PC-3 (cell line): ENCODE measurements at regions not wholly inside any gene's neighbourhood (a gene's known extent, or its start where the extent isn't known, plus 50 kb on each side); places are given as distances from the start of the nearest gene placed in this dataset.

Experiments
- ATAC-seq: fragments of 200-7000 bp; cut with Tn5 transposase; 2 replicates; pipeline ENCODE4 v1.9.1; 2020; ENCODE audit warnings: mild to moderate bottlenecking, moderate library complexity
- BruUV-seq: library from RNA; stranded (reverse); fragments of 400-500 nt; replicated peaks from 2 replicates; lab custom pipeline; 2021; lab: Mats Ljungman, UMichigan
- CTCF ChIA-PET: fragments of 300-600 bp; sonication (Branson Sonifier 250); formaldehyde crosslinking; loops from one replicate; lab custom pipeline; 2022; ENCODE audit warnings: antibody characterized with exemption; lab: Charles Lee
- POLR2A ChIA-PET: fragments of 300-600 bp; sonication (Branson Sonifier 250); formaldehyde crosslinking; loops from one replicate; lab custom pipeline; 2022; ENCODE audit warnings: antibody characterized with exemption; ENCODE audit not compliant: unreplicated experiment; lab: Charles Lee
- DNase-seq: peaks from one replicate; pipeline ENCODE4 v3.0.0-alpha.2; 2015
- H2AFZ ChIP-seq: fragments of 300-600 bp; sonication (generic); 2 replicates; pipeline ENCODE4 v1.6.0; 2016; ENCODE audit warnings: antibody characterized with exemption, low read length
- H3F3A ChIP-seq: fragments of 300-600 bp; sonication (generic); one replicate; pipeline ENCODE4 v1.6.0; 2017; ENCODE audit warnings: antibody characterized with exemption, low read length, control low read depth, mild to moderate bottlenecking; ENCODE audit not compliant: unreplicated experiment
- H3K27ac ChIP-seq: fragments of 300-600 bp; sonication (generic); 2 replicates; pipeline ENCODE4 v1.5.1; 2016; ENCODE audit warnings: mild to moderate bottlenecking, low read length
- H3K27me3 ChIP-seq: fragments of 300-600 bp; sonication (generic); 2 replicates; pipeline ENCODE4 v1.6.1; 2016; ENCODE audit warnings: low read length, mixed read lengths
- H3K36me3 ChIP-seq: fragments of 300-600 bp; sonication (generic); 2 replicates; pipeline ENCODE4 v1.6.1; 2016; ENCODE audit warnings: low read depth, mixed run types, low read length, mixed read lengths
- H3K4me1 ChIP-seq: fragments of 300-600 bp; sonication (generic); 2 replicates; pipeline ENCODE4 v1.5.1; 2016; ENCODE audit warnings: low read length; ENCODE audit not compliant: insufficient read depth
- H3K4me2 ChIP-seq: fragments of 300-600 bp; sonication (generic); 2 replicates; pipeline ENCODE4 v1.6.0; 2016; ENCODE audit warnings: low read length
- H3K4me3 ChIP-seq: fragments of 300-600 bp; sonication (generic); 2 replicates; pipeline ENCODE4 v1.5.1; 2016; ENCODE audit warnings: mild to moderate bottlenecking, low read length, mixed read lengths
- H3K79me2 ChIP-seq: fragments of 300-600 bp; sonication (generic); 2 replicates; pipeline ENCODE4 v1.6.1; 2017; ENCODE audit warnings: low read length, mixed read lengths
- H3K9ac ChIP-seq: fragments of 300-600 bp; sonication (generic); 2 replicates; pipeline ENCODE4 v1.6.0; 2016; ENCODE audit warnings: mild to moderate bottlenecking, low read length
- H3K9me2 ChIP-seq: fragments of 300-600 bp; sonication (generic); replicated peaks from 2 replicates; pipeline ENCODE4 v1.6.1; 2016; ENCODE audit warnings: mixed run types, low read length, mixed read lengths
- H3K9me3 ChIP-seq: fragments of 300-600 bp; sonication (generic); 2 replicates; pipeline ENCODE4 v1.6.1; 2016; ENCODE audit warnings: low read length, mixed read lengths
- H4K20me1 ChIP-seq: fragments of 300-600 bp; sonication (generic); 2 replicates; pipeline ENCODE4 v1.6.1; 2016; ENCODE audit warnings: low read length, mixed read lengths
- CTCF ChIP-seq: fragments of 300-600 bp; sonication (generic); conservative IDR thresholded peaks from 2 replicates; pipeline ENCODE4 v1.5.1; 2017; ENCODE audit warnings: antibody characterized with exemption, low read depth, mild to moderate bottlenecking, low read length
- EZH2 ChIP-seq: fragments of 300-600 bp; sonication (generic); IDR thresholded peaks from one replicate; pipeline ENCODE4 v1.6.1; 2017; ENCODE audit warnings: antibody characterized with exemption, mild to moderate bottlenecking, low read length; ENCODE audit not compliant: unreplicated experiment
- EZH2phosphoT487 ChIP-seq: fragments of 300-600 bp; sonication (generic); IDR thresholded peaks from 2 replicates; pipeline ENCODE4 v1.6.1; 2018; ENCODE audit warnings: mild to moderate bottlenecking, antibody characterized with exemption, low read length, borderline replicate concordance
- intact Hi-C: fragments of 100-400 bp; cut with micrococcal nuclease; formaldehyde crosslinking; loops from 2 replicates; pipeline ENCODE4 v1.9.0; 2023

GRCh38 chr7:119711104-119711503 lies 561.9 kb upstream of the KCND2 start:
- Histone ChIP-seq H3K9ac (no peak overlapping the region), H3K36me3 (no peaks in the 10 kb centered on the region), H3K9me2 (no peaks in the 10 kb centered on the region), H3K9me3 (no peaks in the 10 kb centered on the region), H3K4me3 (no peak overlapping the region), H3K4me1 (no peaks in the 10 kb centered on the region), H4K20me1 (no peaks in the 10 kb centered on the region), H3K79me2 (no peaks in the 10 kb centered on the region), H3K27ac (no peak overlapping the region), H3F3A (no peaks in the 10 kb centered on the region), H3K27me3 (no peaks in the 10 kb centered on the region), H3K4me2 (no peak overlapping the region), H2AFZ (no peak overlapping the region)
- POLR2A ChIA-PET, result no interaction called here
- BruUV-seq, result no TSS peak
- CTCF ChIA-PET, result no interaction called here
- DNase-seq (no peak), ATAC-seq (no peak)
- intact Hi-C loops, result no loop called here
- TF ChIP-seq EZH2phosphoT487 (no peak), CTCF (no peak), EZH2 (no peak)

GRCh38 chr7:119712886-119713462 lies 560.0 kb upstream of the KCND2 start:
- H2AFZ ChIP-seq, result no peak overlapping the region
- ATAC-seq, result no peak
- H3F3A ChIP-seq, result no peaks in the 10 kb centered on the region
- H3K4me2 ChIP-seq, result no peak overlapping the region
- no peaks in the 10 kb centered on the region for H3K9me3 ChIP-seq
- H3K9ac ChIP-seq, result no peak overlapping the region
- no TSS peak for BruUV-seq
- no peaks in the 10 kb centered on the region for H3K27me3 ChIP-seq
- 0 out of 2 replicates have a peak, but pooled peaks cover 2% of the 10 kb centered on the region for H3K4me1 ChIP-seq
- POLR2A ChIA-PET, result no interaction called here
- no peaks in the 10 kb centered on the region for H4K20me1 ChIP-seq
- CTCF ChIA-PET, result no interaction called here
- DNase-seq, result no peak
- H3K27ac ChIP-seq, result no peak overlapping the region
- intact Hi-C loops, result no loop called here
- H3K9me2 ChIP-seq, result no peaks in the 10 kb centered on the region
- no peaks in the 10 kb centered on the region for H3K36me3 ChIP-seq
- TF ChIP-seq CTCF (no peak), EZH2phosphoT487 (no peak), EZH2 (no peak)
- H3K4me3 ChIP-seq, result no peak overlapping the region
- H3K79me2 ChIP-seq, result no peaks in the 10 kb centered on the region

- POLR2A ChIA-PET, result no interaction called here
- no peak for TF ChIP-seq CTCF
- no peak for TF ChIP-seq EZH2
- no peak for TF ChIP-seq EZH2phosphoT487
- intact Hi-C loops, result no loop called here
- BruUV-seq, result no TSS peak
- no peaks in the 10 kb centered on the region for H3K9me3 ChIP-seq
- no peak overlapping the region for H3K9ac ChIP-seq
- no peaks in the 10 kb centered on the region for H3K9me2 ChIP-seq
- H3K4me1 ChIP-seq, result 0 out of 2 replicates have a peak, but pooled peaks cover 3% of the 10 kb centered on the region
- CTCF ChIA-PET, result no interaction called here
- DNase-seq, result no peak
- H3F3A ChIP-seq, result no peaks in the 10 kb centered on the region
- H4K20me1 ChIP-seq, result no peaks in the 10 kb centered on the region
- ATAC-seq, result no peak
- no peak overlapping the region for H3K27ac ChIP-seq
- no peak overlapping the region for H3K4me2 ChIP-seq
- no peaks in the 10 kb centered on the region for H3K79me2 ChIP-seq
- no peaks in the 10 kb centered on the region for H3K36me3 ChIP-seq
- no peak overlapping the region for H3K4me3 ChIP-seq
- no peak overlapping the region for H2AFZ ChIP-seq
- H3K27me3 ChIP-seq, result no peaks in the 10 kb centered on the region
Measured at GRCh38 chr7:119713606-119714005, 559.4 kb upstream of the KCND2 start.
